Skeletal muscle tissue (tissue), 3 donors: ENCODE measurements at regions not wholly inside any gene's neighbourhood (a gene's known extent, or its start where the extent isn't known, plus 50 kb on each side); places are given as distances from the start of the nearest gene placed in this dataset.

Experiments used
- H3K27ac ChIP-seq: one replicate; pipeline ENCODE4 v1.7.0; 2013; ENCODE audit warnings: mild to moderate bottlenecking, low read depth, low read length, inconsistent platforms
- H3K27me3 ChIP-seq, 3 donors: one replicate each; pipeline ENCODE4 v1.7.0; 2013; ENCODE audit warnings: low read length in 3 of 3; ENCODE audit not compliant: control insufficient read depth in 3 of 3, insufficient read depth in 3 of 3
- H3K36me3 ChIP-seq, 3 donors: one replicate each; pipeline ENCODE4 v1.7.0; 2013; ENCODE audit warnings: low read length in 3 of 3; ENCODE audit not compliant: control insufficient read depth in 3 of 3, insufficient read depth in 3 of 3
- H3K4me1 ChIP-seq, 3 donors: one replicate each; pipeline ENCODE4 v1.7.0; 2013; ENCODE audit warnings: low read length in 3 of 3, mild to moderate bottlenecking in 3 of 3; ENCODE audit not compliant: control insufficient read depth in 3 of 3, insufficient read depth in 3 of 3
- H3K4me3 ChIP-seq, 3 donors: one replicate each; pipeline ENCODE4 v1.7.0; 2013; ENCODE audit warnings: low read length in 3 of 3
- H3K9ac ChIP-seq, 3 donors: one replicate each; pipeline ENCODE4 v1.7.0; 2013; ENCODE audit warnings: low read length in 3 of 3, mild to moderate bottlenecking in 3 of 3, moderate library complexity in 2 of 3, low read depth in 1 of 3
- H3K9me3 ChIP-seq, 3 donors: one replicate each; pipeline ENCODE4 v1.7.0; 2013; ENCODE audit warnings: low read length in 3 of 3; ENCODE audit not compliant: control insufficient read depth in 3 of 3
- donor health status: Osteomylitis.

DNA sequence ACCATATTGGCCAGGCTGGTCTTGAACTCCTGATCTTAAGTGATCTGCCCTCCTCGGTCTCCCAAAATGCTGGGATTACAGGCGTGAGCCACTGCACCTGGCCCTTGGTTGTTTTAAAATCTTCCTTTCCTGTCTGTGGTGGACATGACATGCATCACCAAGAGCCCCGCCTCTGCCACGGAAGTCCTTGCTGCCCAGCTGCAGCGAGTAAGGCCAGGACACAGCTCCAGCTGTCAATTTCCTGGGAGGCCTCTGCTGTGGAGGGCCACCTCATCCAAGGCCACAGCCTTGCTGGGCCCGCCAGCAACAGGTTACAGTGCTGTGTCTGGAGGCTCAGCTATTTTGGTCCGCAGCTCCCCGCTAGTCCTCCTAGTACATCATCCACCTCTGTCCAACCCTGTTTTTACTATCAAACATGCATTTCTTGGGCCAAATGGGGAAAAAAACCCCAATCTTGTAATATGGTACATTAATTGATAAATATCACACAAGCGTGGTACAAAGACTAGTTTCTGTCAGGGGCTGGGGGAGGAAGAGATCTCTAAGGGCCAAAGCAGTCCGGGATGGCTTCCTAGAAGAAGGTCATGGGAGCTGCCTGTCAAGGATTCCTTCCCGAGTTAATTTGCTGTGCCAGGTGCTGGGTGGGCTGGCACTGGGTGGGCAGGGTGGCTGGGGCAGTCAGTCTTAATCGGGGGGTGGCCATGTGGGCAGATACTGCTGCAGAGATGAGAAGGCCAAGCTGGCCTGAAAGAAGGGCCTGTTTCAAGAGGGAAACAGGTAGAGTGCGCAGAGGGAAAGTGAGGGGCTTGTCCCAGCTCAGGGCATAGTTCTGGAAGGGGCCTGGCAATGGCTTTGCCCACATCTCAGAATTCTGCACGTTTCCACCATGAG is 100.5 kb downstream of the INHBB start:
- H3K4me1 ChIP-seq = peaks cover 8 to 11% (median 9%) of the 10 kb centered on the region in 3 donors
- H3K9me3 ChIP-seq = no peaks in the 10 kb centered on the region
- no peak overlapping the region for H3K4me3 ChIP-seq
- H3K9ac ChIP-seq = no peak overlapping the region
- H3K27me3 ChIP-seq = peaks cover 7 to 16% (median 16%) of the 10 kb centered on the region in 3 donors
- no peak overlapping the region for H3K27ac ChIP-seq
- H3K36me3 ChIP-seq = no peaks in the 10 kb centered on the region

- Histone ChIP-seq H3K27me3 (peaks cover 4 to 11% (median 11%) of the 10 kb centered on the region in 3 donors), H3K27ac (no peak overlapping the region), H3K9ac (no peak overlapping the region)
Observed at GRCh38 chr2:120447127-120447785, 101.3 kb downstream of the INHBB start.

GRCh38 chr2:120448436-120448835 is 102.5 kb downstream of the INHBB start:
- H3K9ac ChIP-seq = no peak overlapping the region
- H3K27me3 ChIP-seq = peaks cover 0 to 4% (median under 1%) of the 10 kb centered on the region in 3 donors
- H3K4me3 ChIP-seq = no peak overlapping the region
- no peak overlapping the region for H3K27ac ChIP-seq
- H3K4me1 ChIP-seq = peaks cover 0 to 2% (median 0%) of the 10 kb centered on the region in 3 donors
- H3K36me3 ChIP-seq = no peaks in the 10 kb centered on the region
- H3K9me3 ChIP-seq = no peaks in the 10 kb centered on the region

More at GRCh38 chr2:120447127-120447785, 101.3 kb downstream of the INHBB start:
- Histone ChIP-seq H3K4me1 (peaks cover 2 to 7% (median 3%) of the 10 kb centered on the region in 3 donors), H3K9me3 (no peaks in the 10 kb centered on the region), H3K4me3 (no peak overlapping the region), H3K36me3 (no peaks in the 10 kb centered on the region)

GRCh38 chr2:120448961-120449810 is 103.2 kb downstream of the INHBB start:
- no peak overlapping the region for H3K27ac ChIP-seq
- H3K9ac ChIP-seq = no peak overlapping the region
- no peaks in the 10 kb centered on the region for H3K27me3 ChIP-seq
- H3K4me1 ChIP-seq = peaks cover 0 to 2% (median 0%) of the 10 kb centered on the region in 3 donors
- H3K9me3 ChIP-seq = no peaks in the 10 kb centered on the region
- H3K4me3 ChIP-seq = no peak overlapping the region
- H3K36me3 ChIP-seq = no peaks in the 10 kb centered on the region

DNA sequence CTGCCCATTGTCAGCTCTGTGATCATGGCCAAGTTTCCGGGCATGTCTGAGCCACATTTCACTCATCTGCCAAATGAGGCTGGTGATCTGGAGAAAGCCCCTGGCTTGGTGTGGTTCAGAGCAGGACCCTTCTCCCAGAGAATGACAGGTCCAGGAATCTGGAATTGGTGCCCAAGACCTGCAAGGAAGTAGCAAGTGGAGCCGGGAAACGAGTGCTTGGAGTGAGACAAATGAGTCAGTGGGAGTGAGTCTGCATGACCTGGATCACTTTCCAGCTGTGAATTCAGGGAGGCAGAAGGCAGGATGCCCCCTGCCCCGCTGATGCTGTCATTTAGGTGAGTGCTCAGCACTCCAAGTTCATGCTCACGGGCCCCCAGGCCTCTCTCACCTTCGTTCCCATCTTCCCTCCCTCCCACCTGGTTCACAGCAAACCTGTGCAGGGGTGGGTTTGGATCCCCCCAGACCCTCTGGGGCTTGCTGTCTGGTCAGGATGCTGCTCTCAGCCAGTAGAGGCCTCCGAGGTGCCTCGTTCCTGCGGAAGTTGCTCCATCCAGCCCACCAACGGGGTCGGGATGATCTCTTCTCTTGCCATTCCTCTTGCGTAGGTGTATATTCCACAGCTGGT is 104.4 kb downstream of the INHBB start:
- H3K4me1 ChIP-seq = peaks cover 0 to 2% (median 0%) of the 10 kb centered on the region in 3 donors
- H3K36me3 ChIP-seq = no peaks in the 10 kb centered on the region
- H3K27me3 ChIP-seq = no peaks in the 10 kb centered on the region
- H3K4me3 ChIP-seq = no peak overlapping the region
- no peak overlapping the region for H3K9ac ChIP-seq
- no peak overlapping the region for H3K27ac ChIP-seq
- H3K9me3 ChIP-seq = no peaks in the 10 kb centered on the region

DNA sequence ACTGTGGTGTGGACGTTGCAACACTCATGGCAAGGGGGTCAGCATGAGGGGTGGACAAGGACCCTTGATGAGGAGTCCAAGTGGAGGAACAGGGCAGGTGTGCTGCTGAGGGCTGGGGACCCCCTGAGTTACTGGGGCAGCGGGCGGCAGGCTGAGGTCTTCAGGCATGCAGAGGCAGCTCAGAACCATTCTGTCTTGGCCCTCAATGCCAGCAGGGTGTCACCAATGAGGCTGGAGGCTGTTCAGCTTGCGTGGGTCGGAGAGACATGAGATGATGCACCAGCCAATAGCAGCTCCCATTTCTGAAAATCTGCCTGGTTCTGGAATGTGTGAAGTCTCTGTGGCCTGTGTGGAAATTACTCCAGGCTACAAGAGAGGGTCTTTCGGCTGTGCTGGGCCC is 105.4 kb downstream of the INHBB start:
- H3K9ac ChIP-seq = no peak overlapping the region
- no peaks in the 10 kb centered on the region for H3K27me3 ChIP-seq

DNA sequence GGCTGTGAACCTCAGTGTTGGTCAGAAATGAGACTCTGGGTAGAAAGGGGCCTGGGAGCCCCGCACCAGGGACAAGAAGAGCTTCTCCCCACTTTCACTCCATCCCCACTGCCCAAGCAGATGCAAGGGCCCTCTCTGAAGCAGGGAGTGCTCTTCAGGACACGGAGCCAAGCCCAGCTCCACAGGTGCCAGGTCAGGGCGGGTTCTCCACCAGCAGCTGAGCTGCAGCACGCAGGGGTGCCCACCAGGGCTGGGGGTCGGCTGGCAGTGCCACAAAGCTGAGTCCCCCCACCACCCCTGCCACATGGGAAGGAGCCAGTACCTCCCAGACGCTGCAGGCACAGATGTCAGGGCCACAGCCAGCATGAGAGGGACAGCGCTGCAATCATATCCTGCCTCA is 106.2 kb downstream of the INHBB start:
- Histone ChIP-seq H3K9ac (no peak overlapping the region), H3K9me3 (peaks cover 0 to 3% (median 0%) of the 10 kb centered on the region in 3 donors), H3K27me3 (no peaks in the 10 kb centered on the region), H3K27ac (no peak overlapping the region), H3K4me3 (no peak overlapping the region), H3K36me3 (no peaks in the 10 kb centered on the region), H3K4me1 (no peaks in the 10 kb centered on the region)

More for the DNA sequence above, 105.4 kb downstream of the INHBB start:
- no peak overlapping the region for H3K27ac ChIP-seq
- no peaks in the 10 kb centered on the region for H3K36me3 ChIP-seq
- no peaks in the 10 kb centered on the region for H3K9me3 ChIP-seq
- no peak overlapping the region for H3K4me3 ChIP-seq
- no peaks in the 10 kb centered on the region for H3K4me1 ChIP-seq

- no peak overlapping the region for H3K9ac ChIP-seq
- H3K4me3 ChIP-seq = no peak overlapping the region
- no peak overlapping the region for H3K27ac ChIP-seq
- peaks cover 0 to 9% (median 2%) of the 10 kb centered on the region in 3 donors for H3K9me3 ChIP-seq
- H3K4me1 ChIP-seq = no peaks in the 10 kb centered on the region
- H3K27me3 ChIP-seq = no peaks in the 10 kb centered on the region
- H3K36me3 ChIP-seq = no peaks in the 10 kb centered on the region
Observed at GRCh38 chr2:120452945-120453634, 107.2 kb downstream of the INHBB start.

DNA sequence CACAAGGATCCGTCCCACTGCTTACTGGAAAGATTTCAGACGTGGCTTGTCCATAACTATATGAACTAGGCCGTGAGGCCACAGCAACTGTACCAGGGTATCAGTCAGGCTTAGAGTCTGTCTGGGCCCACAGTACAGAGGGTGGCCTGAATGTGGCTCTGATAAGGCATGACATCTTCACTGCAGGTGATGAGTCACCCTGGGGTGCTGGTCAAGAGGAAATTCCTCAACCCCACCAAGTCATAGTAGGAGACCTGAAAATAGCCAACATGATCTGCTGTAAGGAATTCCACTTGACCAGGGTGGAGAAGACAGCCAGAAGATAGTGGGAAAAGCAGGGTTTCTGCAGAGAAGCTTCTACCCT is 107.7 kb downstream of the INHBB start:
- no peak overlapping the region for H3K9ac ChIP-seq
- H3K4me1 ChIP-seq = no peaks in the 10 kb centered on the region
- no peak overlapping the region for H3K27ac ChIP-seq
- H3K36me3 ChIP-seq = no peaks in the 10 kb centered on the region
- peaks cover 0 to 13% (median 2%) of the 10 kb centered on the region in 3 donors for H3K9me3 ChIP-seq
- no peaks in the 10 kb centered on the region for H3K27me3 ChIP-seq
- no peak overlapping the region for H3K4me3 ChIP-seq
